ENCODE measurements at regions not wholly inside any gene's neighbourhood (a gene's known extent, or its start where the extent isn't known, plus 50 kb on each side); places are given as distances from the start of the nearest gene placed in this dataset.

GRCh38 chr5:106205916-106206571, 1464.7 kb downstream of the EFNA5 start:
- 92% methylated on average over 25 of the region's 25 CpGs for WGBS
- Histone ChIP-seq H3K4me3 (ENCODE audit: low read depth in 1 of 3, low read length in 3 of 3) (no peak overlapping the region), H3K9ac (ENCODE audit: low read depth in 1 of 2, low read length in 2 of 2) (no peak overlapping the region), H3K36me3 (ENCODE audit: control insufficient read depth in 4 of 4, insufficient read depth in 3 of 4, low read depth in 1 of 4, low read length in 3 of 4) (no peaks in the 10 kb centered on the region), H3K27me3 (ENCODE audit: control insufficient read depth in 4 of 4, insufficient read depth in 4 of 4, low read length in 3 of 4) (no peaks in the 10 kb centered on the region), H3K27ac (ENCODE audit: low read depth in 1 of 2, low read length in 2 of 2) (no peak overlapping the region), H3K9me3 (ENCODE audit: control insufficient read depth in 4 of 4, low read length in 3 of 4) (no peaks in the 10 kb centered on the region), H3K4me1 (ENCODE audit: control insufficient read depth in 4 of 4, insufficient read depth in 4 of 4, low read length in 3 of 4) (no peaks in the 10 kb centered on the region)
- TF ChIP-seq SP1 (IDR thresholded peaks at IDR 0.05) (no peak), TAF1 (conservative IDR thresholded peaks at IDR 0.05) (no peak), ATF3 (IDR thresholded peaks at IDR 0.05) (no peak), JUND (IDR thresholded peaks at IDR 0.05) (no peak), MAX (IDR thresholded peaks at IDR 0.05) (no peak), RXRA (IDR thresholded peaks at IDR 0.05) (no peak)
- DNase-seq (ENCODE audit: low spot score), result no peak

- Histone ChIP-seq H3K36me3 (ENCODE audit: control insufficient read depth in 4 of 4, insufficient read depth in 3 of 4, low read depth in 1 of 4, low read length in 3 of 4) (no peaks in the 10 kb centered on the region), H3K9ac (ENCODE audit: low read depth in 1 of 2, low read length in 2 of 2) (no peak overlapping the region), H3K9me3 (ENCODE audit: control insufficient read depth in 4 of 4, low read length in 3 of 4) (no peaks in the 10 kb centered on the region), H3K27ac (ENCODE audit: low read depth in 1 of 2, low read length in 2 of 2) (no peak overlapping the region), H3K4me1 (ENCODE audit: control insufficient read depth in 4 of 4, insufficient read depth in 4 of 4, low read length in 3 of 4) (no peaks in the 10 kb centered on the region), H3K4me3 (ENCODE audit: low read depth in 1 of 3, low read length in 3 of 3) (no peak overlapping the region), H3K27me3 (ENCODE audit: control insufficient read depth in 4 of 4, insufficient read depth in 4 of 4, low read length in 3 of 4) (no peaks in the 10 kb centered on the region)
- no peak for DNase-seq (ENCODE audit: low spot score)
- TF ChIP-seq REST (IDR thresholded peaks at IDR 0.05), result no peak
- TF ChIP-seq EGR1 (IDR thresholded peaks at IDR 0.05; ENCODE audit: low read depth in 2 of 2), result no peak
- no peak for TF ChIP-seq ATF3 (IDR thresholded peaks at IDR 0.05)
- no peak for TF ChIP-seq MAX (IDR thresholded peaks at IDR 0.05)
- no peak for TF ChIP-seq FOXA1 (IDR thresholded peaks at IDR 0.05)
- TF ChIP-seq CTCF (IDR thresholded peaks at IDR 0.05; ENCODE audit: low read depth, low read length, missing input control), result no peak
- no peak for TF ChIP-seq ZBTB33 (IDR thresholded peaks at IDR 0.05)
- TF ChIP-seq SP1 (IDR thresholded peaks at IDR 0.05), result no peak
- TF ChIP-seq NR2F2 (IDR thresholded peaks at IDR 0.05), result no peak
- no peak for TF ChIP-seq HNF4A (conservative IDR thresholded peaks at IDR 0.05)
- no peak for TF ChIP-seq HNF4G (IDR thresholded peaks at IDR 0.05)
- no peak for TF ChIP-seq YY1 (IDR thresholded peaks at IDR 0.05)
- no peak for TF ChIP-seq TAF1 (conservative IDR thresholded peaks at IDR 0.05)
- TF ChIP-seq GABPA (IDR thresholded peaks at IDR 0.05 in 1 of 2, conservative IDR thresholded peaks at IDR 0.05 in 1 of 2), result no peak
- TF ChIP-seq FOXA2 (IDR thresholded peaks at IDR 0.05), result no peak
- TF ChIP-seq RAD21 (IDR thresholded peaks at IDR 0.05), result no peak
- TF ChIP-seq RXRA (IDR thresholded peaks at IDR 0.05), result no peak
- 87% methylated on average over 2 of the region's 2 CpGs for WGBS
These were observed 1468.7 kb downstream of the EFNA5 start for GRCh38 chr5:106202035-106202434.

Data from liver (tissue), 8 donors.